ENCODE measurements at regions not wholly inside any gene's neighbourhood (a gene's known extent, or its start where the extent isn't known, plus 50 kb on each side); places are given as distances from the start of the nearest gene placed in this dataset.

GRCh38 chr2:76251342-76251741 is 540.6 kb upstream of the GCFC2 start:
- no peaks in the 10 kb centered on the region for H3K27me3 ChIP-seq (ENCODE audit: control insufficient read depth, low read length)
- H3F3A ChIP-seq (ENCODE audit: control insufficient read depth, insufficient read depth) = no peaks in the 10 kb centered on the region
- H3K4me1 ChIP-seq (ENCODE audit: control insufficient read depth, low read length) = no peaks in the 10 kb centered on the region
- TF ChIP-seq EZH2phosphoT487 (IDR thresholded peaks at IDR 0.05; ENCODE audit: borderline replicate concordance, low read length) (no peak), CTCF (IDR thresholded peaks at IDR 0.05; ENCODE audit: low read depth, low read length, poor library complexity, severe bottlenecking) (no peak)
- no peaks in the 10 kb centered on the region for H3K79me2 ChIP-seq (ENCODE audit: control insufficient read depth, low read length)
- no peak overlapping the region for H3K4me2 ChIP-seq (ENCODE audit: low read length)
- H3K36me3 ChIP-seq (ENCODE audit: control insufficient read depth, low read length) = no peaks in the 10 kb centered on the region
- H4K20me1 ChIP-seq (ENCODE audit: control insufficient read depth, insufficient read depth, low read depth, low read length) = no peaks in the 10 kb centered on the region
- no peak overlapping the region for H3K4me3 ChIP-seq (ENCODE audit: low read length)
- H3K9me2 ChIP-seq (replicated peaks; ENCODE audit: control insufficient read depth, low read length) = no peaks in the 10 kb centered on the region
- H3K27ac ChIP-seq (ENCODE audit: low read depth, low read length) = no peak overlapping the region
- no peaks in the 10 kb centered on the region for H3K9me3 ChIP-seq (ENCODE audit: control insufficient read depth, insufficient read depth, low read length)

GRCh38 chr2:76247006-76247405 is 536.3 kb upstream of the GCFC2 start:
- no peak overlapping the region for H3K4me2 ChIP-seq (ENCODE audit: low read length)
- no peak overlapping the region for H3K27ac ChIP-seq (ENCODE audit: low read depth, low read length)
- no peaks in the 10 kb centered on the region for H3K4me1 ChIP-seq (ENCODE audit: control insufficient read depth, low read length)
- no peak overlapping the region for H3K4me3 ChIP-seq (ENCODE audit: low read length)
- no peaks in the 10 kb centered on the region for H3K9me2 ChIP-seq (replicated peaks; ENCODE audit: control insufficient read depth, low read length)
- TF ChIP-seq EZH2phosphoT487 (IDR thresholded peaks at IDR 0.05; ENCODE audit: borderline replicate concordance, low read length) = no peak
- no peak for TF ChIP-seq CTCF (IDR thresholded peaks at IDR 0.05; ENCODE audit: low read depth, low read length, poor library complexity, severe bottlenecking)
- H4K20me1 ChIP-seq (ENCODE audit: control insufficient read depth, insufficient read depth, low read depth, low read length) = no peaks in the 10 kb centered on the region
- no peaks in the 10 kb centered on the region for H3K27me3 ChIP-seq (ENCODE audit: control insufficient read depth, low read length)
- H3F3A ChIP-seq (ENCODE audit: control insufficient read depth, insufficient read depth) = no peaks in the 10 kb centered on the region
- no peaks in the 10 kb centered on the region for H3K79me2 ChIP-seq (ENCODE audit: control insufficient read depth, low read length)
- no peaks in the 10 kb centered on the region for H3K36me3 ChIP-seq (ENCODE audit: control insufficient read depth, low read length)
- H3K9me3 ChIP-seq (ENCODE audit: control insufficient read depth, insufficient read depth, low read length) = no peaks in the 10 kb centered on the region

- Histone ChIP-seq H3K4me2 (ENCODE audit: low read length) (no peak overlapping the region), H3K27ac (ENCODE audit: low read depth, low read length) (no peak overlapping the region), H3K79me2 (ENCODE audit: control insufficient read depth, low read length) (no peaks in the 10 kb centered on the region), H4K20me1 (ENCODE audit: control insufficient read depth, insufficient read depth, low read depth, low read length) (no peaks in the 10 kb centered on the region), H3K9me2 (replicated peaks; ENCODE audit: control insufficient read depth, low read length) (no peaks in the 10 kb centered on the region), H3K4me1 (ENCODE audit: control insufficient read depth, low read length) (no peaks in the 10 kb centered on the region), H3K27me3 (ENCODE audit: control insufficient read depth, low read length) (no peaks in the 10 kb centered on the region), H3K36me3 (ENCODE audit: control insufficient read depth, low read length) (no peaks in the 10 kb centered on the region), H3K9me3 (ENCODE audit: control insufficient read depth, insufficient read depth, low read length) (no peaks in the 10 kb centered on the region), H3K4me3 (ENCODE audit: low read length) (no peak overlapping the region), H3F3A (ENCODE audit: control insufficient read depth, insufficient read depth) (no peaks in the 10 kb centered on the region)
- TF ChIP-seq CTCF (IDR thresholded peaks at IDR 0.05; ENCODE audit: low read depth, low read length, poor library complexity, severe bottlenecking) = no peak
- TF ChIP-seq EZH2phosphoT487 (IDR thresholded peaks at IDR 0.05; ENCODE audit: borderline replicate concordance, low read length) = no peak
Observed at GRCh38 chr2:76211991-76212985, 501.6 kb upstream of the GCFC2 start.
